Spleen (tissue), 7 donors: ENCODE measurements at regions not wholly inside any gene's neighbourhood (a gene's known extent, or its start where the extent isn't known, plus 50 kb on each side); places are given as distances from the start of the nearest gene placed in this dataset.

ENCODE experiments used
- CTCF ChIP-seq, 11 experiments: fragments of 200-600 bp in 7 of 11; fragments of 450-650 bp in 4 of 11; sonication (generic) in 4 of 11; IDR thresholded peaks in 8 of 11; conservative IDR thresholded peaks in 3 of 11; 1 replicate in 7 of 11; 2 replicates in 4 of 11; pipeline versions ENCODE4 v1.4.0 to v1.8.0; 2016 to 2021; ENCODE audit warnings: antibody characterized with exemption in 11 of 11, inconsistent platforms in 4 of 11, mild to moderate bottlenecking in 1 of 11
- POLR2A ChIP-seq, 3 donors: fragments of 450-650 bp; IDR thresholded peaks; one replicate each; pipeline ENCODE4 v1.5.1; 2017; ENCODE audit warnings: antibody characterized with exemption in 3 of 3, mild to moderate bottlenecking in 1 of 3
- POLR2AphosphoS5 ChIP-seq, 3 donors: sonication (generic); formaldehyde crosslinking; IDR thresholded peaks; one replicate each; pipeline ENCODE4 v1.5.1; 2017; ENCODE audit warnings: antibody characterized with exemption in 3 of 3
- donor health status: DM: no; HTN: no; CAD: no; lungs with moderate emphysema.
- donor health status: DM: no; HTN: no; CAD: no.
- donor health status: DM: no; HTN: no; CAD: no.

DNA sequence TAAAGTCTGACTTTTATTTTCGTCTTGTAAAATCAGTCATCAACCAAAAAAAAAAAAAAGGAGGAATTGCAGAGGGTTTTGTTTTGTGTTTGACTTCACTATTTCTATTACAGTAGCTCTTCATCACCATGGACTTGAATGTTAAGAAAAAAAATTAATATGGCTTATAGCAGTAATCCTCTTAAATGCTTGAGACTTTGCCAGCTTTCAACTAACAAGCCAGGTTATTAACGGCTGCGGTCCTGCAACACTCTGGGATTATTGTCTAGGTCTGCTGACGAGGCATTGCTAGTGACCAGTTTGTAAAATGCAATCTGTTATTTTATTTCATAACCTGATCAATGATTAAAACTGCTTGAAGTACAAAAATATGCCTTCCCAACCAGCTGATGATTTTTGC, 647.2 kb upstream of the KLHL1 start:
- no peak for TF ChIP-seq POLR2A (IDR thresholded peaks at IDR 0.05)
- no peak for TF ChIP-seq CTCF (IDR thresholded peaks at IDR 0.05 in 8 of 11, conservative IDR thresholded peaks at IDR 0.05 in 3 of 11)
- no peak for TF ChIP-seq POLR2AphosphoS5 (IDR thresholded peaks at IDR 0.05)
